HCEC 1CT (cell line): ENCODE measurements at regions not wholly inside any gene's neighbourhood (a gene's known extent, or its start where the extent isn't known, plus 50 kb on each side); places are given as distances from the start of the nearest gene placed in this dataset.
A peak's percentile ranks its signal among the peaks of the same experiment; 100 is the strongest.
"Not testable (repeated sequence)": the region's sequence is repeated elsewhere in the genome, so short reads cannot be mapped to it uniquely, and the experiment has no call there.

Source experiments
- DNase-seq: peaks from one replicate; pipeline ENCODE4 v3.0.0-alpha.2; 2017

- no peak for DNase-seq
Observed at GRCh38 chr20:48350313-48350988, 477.3 kb downstream of the PREX1 start.

- DNase-seq, result no peak
Observed at GRCh38 chr20:48349656-48350055, 478.1 kb downstream of the PREX1 start.

GRCh38 chr20:48348022-48348421, 479.8 kb downstream of the PREX1 start:
- DNase-seq, result no peak

GRCh38 chr20:48342822-48343513, 484.8 kb downstream of the PREX1 start:
- DNase-seq, result no peak

GRCh38 chr20:48340883-48341281, 486.9 kb downstream of the PREX1 start:
- DNase-seq, result no peak

- DNase-seq, result no peak
Observed at GRCh38 chr20:48339986-48340882, 487.6 kb downstream of the PREX1 start.

GRCh38 chr20:48339190-48339985, 488.4 kb downstream of the PREX1 start:
- DNase-seq, result peak; percentile 15

- peak; percentile 31 for DNase-seq
Observed at GRCh38 chr20:48338717-48339116, 489.1 kb downstream of the PREX1 start.

GRCh38 chr20:48336597-48336996, 491.2 kb downstream of the PREX1 start:
- DNase-seq, result no peak

- no peak for DNase-seq
Observed at GRCh38 chr20:48335308-48336050, 492.3 kb downstream of the PREX1 start.

GRCh38 chr20:48333707-48334106, 494.1 kb downstream of the PREX1 start:
- no peak for DNase-seq

- no peak for DNase-seq
Observed at GRCh38 chr20:48332555-48332954, 495.2 kb downstream of the PREX1 start.

- no peak for DNase-seq
Observed at GRCh38 chr20:48331518-48332286, 496.1 kb downstream of the PREX1 start.

- peak; percentile 4 for DNase-seq
Observed at GRCh38 chr20:48329676-48330664, 497.8 kb downstream of the PREX1 start.

- no peak for DNase-seq
Observed at GRCh38 chr20:48329031-48329615, 498.7 kb downstream of the PREX1 start.

- not testable (repeated sequence) for DNase-seq
Observed at GRCh38 chr20:48327848-48328247, 500.0 kb downstream of the PREX1 start.

GRCh38 chr20:48326868-48327267, 500.9 kb downstream of the PREX1 start:
- DNase-seq, result no peak

- no peak for DNase-seq
Observed at GRCh38 chr20:48326434-48326691, 501.4 kb downstream of the PREX1 start.

GRCh38 chr20:48325656-48326433, 502.0 kb downstream of the PREX1 start:
- no peak for DNase-seq
